GM12874 (cell line): ENCODE measurements at regions not wholly inside any gene's neighbourhood (a gene's known extent, or its start where the extent isn't known, plus 50 kb on each side); places are given as distances from the start of the nearest gene placed in this dataset.

Experiments used
- TF ChIP-seq, protein P1 (sequence below): IDR thresholded peaks from 2 replicates; pipeline ENCODE4 v1.5.1; 2011; ENCODE audit warnings: low read depth, mild to moderate bottlenecking, control low read depth, low read length, moderate library complexity; ENCODE audit not compliant: insufficient read depth

DNA sequence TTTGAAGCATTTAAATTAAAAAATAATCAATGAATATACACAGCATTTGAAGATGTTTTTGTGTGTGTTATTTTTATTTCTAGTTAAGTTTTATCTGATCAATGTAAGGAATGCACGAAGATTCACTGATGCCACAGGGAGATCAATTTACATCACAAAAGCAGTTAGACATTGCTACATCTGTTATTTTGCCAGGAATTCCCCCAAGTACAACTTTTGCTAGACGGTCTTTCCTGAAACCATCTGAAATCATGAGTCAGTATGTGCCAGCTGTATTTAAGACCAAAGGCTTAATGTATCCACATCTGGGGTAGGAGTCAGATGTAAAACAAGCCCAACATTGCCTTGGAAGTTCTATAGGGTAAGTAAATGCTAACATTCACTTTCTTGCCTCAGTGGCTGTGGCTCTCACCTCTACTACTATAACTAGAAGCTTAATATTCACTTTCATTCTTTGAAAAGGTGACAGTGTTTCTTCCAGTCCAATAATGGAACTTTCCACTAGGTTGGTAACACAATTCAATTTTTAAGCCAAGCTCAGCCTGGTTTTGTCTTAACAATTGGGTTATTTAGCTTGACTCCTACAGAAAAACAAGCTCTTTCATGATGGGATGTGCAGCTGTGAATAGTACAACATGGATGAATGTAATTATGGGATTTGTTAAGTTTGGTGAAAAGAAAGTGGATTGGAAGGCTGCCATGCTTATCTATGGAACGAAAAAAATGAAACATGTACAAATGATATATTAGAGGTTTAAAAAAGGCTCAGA lies 385.4 kb upstream of the TMEM132C start:
- TF ChIP-seq, protein P1, sequence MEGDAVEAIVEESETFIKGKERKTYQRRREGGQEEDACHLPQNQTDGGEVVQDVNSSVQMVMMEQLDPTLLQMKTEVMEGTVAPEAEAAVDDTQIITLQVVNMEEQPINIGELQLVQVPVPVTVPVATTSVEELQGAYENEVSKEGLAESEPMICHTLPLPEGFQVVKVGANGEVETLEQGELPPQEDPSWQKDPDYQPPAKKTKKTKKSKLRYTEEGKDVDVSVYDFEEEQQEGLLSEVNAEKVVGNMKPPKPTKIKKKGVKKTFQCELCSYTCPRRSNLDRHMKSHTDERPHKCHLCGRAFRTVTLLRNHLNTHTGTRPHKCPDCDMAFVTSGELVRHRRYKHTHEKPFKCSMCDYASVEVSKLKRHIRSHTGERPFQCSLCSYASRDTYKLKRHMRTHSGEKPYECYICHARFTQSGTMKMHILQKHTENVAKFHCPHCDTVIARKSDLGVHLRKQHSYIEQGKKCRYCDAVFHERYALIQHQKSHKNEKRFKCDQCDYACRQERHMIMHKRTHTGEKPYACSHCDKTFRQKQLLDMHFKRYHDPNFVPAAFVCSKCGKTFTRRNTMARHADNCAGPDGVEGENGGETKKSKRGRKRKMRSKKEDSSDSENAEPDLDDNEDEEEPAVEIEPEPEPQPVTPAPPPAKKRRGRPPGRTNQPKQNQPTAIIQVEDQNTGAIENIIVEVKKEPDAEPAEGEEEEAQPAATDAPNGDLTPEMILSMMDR = no peak

GRCh38 chr12:127883013-127883412 lies 384.0 kb upstream of the TMEM132C start:
- TF ChIP-seq, protein P1 = no peak

- TF ChIP-seq, protein P1 = no peak
These were observed 380.8 kb upstream of the TMEM132C start for GRCh38 chr12:127885954-127886750.

DNA sequence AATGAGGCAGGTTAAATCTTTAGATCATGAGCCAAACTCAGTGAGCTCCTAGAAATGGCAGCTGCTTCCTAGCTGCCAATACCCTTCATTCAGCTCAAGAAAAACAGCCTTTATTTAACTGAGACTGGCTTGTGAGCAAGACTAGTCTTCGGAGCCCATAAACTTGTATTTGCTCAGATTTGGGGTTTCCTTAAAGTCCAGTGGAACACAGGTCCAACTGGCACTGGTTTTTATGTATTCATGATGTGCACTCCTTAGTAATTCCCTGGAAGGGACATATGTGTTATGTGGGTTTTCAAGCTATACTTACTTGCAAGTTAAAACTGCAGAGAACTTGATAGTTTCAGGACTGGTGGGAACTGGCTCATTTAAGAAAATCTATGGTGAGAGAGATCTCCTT lies 380.1 kb upstream of the TMEM132C start:
- TF ChIP-seq, protein P1 = no peak

GRCh38 chr12:127888943-127889719 lies 377.8 kb upstream of the TMEM132C start:
- TF ChIP-seq, protein P1 = no peak

DNA sequence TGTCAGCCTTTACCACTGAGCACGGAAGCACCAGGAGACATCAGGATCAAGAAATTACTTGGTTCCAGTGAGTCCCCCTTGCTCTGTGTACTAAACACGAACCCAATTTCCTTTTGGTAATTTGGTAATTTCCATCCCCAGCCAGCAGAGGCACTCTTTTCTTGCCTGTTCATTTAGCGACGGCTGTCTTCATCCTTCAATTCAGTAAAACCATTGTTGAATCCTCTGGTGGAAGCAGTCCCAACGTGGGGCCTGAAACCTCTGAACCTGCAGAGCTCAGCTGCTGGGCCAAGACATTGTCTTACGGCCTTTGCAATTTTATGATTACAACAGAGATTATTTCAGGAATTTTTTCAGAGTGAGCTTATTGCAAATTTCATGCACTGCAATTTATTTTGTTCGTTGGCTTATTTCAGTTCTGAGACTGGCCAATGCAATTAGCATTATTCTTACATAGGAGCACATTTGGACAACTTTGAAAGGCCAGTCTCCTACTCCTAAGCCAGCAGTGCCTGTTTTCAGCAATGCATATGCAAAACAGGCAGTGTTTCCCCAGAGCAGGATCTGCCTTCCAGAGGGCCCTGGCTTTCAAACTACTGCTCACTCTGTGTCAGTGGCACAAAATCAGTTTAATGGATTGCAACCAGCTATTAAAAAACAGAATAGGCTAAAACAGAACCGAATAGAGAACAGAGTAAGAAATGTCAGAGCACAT lies 372.9 kb upstream of the TMEM132C start:
- TF ChIP-seq, protein P1 = 0 out of 2 replicates have a peak, but pooled peaks have one; percentile 10

DNA sequence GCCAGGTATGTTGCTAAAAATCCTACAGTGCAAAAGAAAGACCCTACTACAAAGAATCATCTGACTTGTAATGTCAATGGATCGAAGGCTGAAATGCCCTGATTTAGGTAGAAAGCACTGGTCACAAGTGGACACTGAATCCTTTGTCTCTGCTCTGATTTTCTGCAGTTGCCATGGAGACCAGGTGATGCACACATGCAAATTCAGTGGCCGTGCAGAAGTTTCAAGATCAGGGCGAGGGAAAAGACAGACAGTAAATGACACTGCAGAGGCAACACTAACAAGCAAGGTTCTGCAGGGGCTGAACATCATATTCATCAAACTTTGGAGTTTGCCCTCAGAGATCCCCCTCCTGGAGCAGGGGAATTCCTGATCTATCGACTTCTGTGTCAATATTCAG lies 370.3 kb upstream of the TMEM132C start:
- TF ChIP-seq, protein P1 = no peak
